HepG2 (cell line): ENCODE measurements at regions not wholly inside any gene's neighbourhood (a gene's known extent, or its start where the extent isn't known, plus 50 kb on each side); places are given as distances from the start of the nearest gene placed in this dataset.

Experiments
- ATAC-seq: fragments of 200-7000 bp; cut with Tn5 transposase; 3 replicates; pipeline ENCODE4 v1.9.1; 2020; ENCODE audit warnings: mild to moderate bottlenecking, moderate library complexity
- BruUV-seq: library from RNA; stranded (reverse); fragments of 400-500 nt; replicated peaks from 2 replicates; lab custom pipeline; 2021; lab: Mats Ljungman, UMichigan
- CTCF ChIA-PET: fragments of 300-600 bp; formaldehyde crosslinking; extraction: SDS; loops from one replicate; lab custom pipeline; 2021; ENCODE audit warnings: low total read pairs, inconsistent platforms, low intra/inter-chr PET ratio; lab: Yijun Ruan, JAX
- POLR2A ChIA-PET: fragments of 350-600 bp; sonication (Branson Sonifier 250); formaldehyde crosslinking; loops from one replicate; lab custom pipeline; 2020; ENCODE audit warnings: antibody characterized with exemption, inconsistent platforms; lab: Yijun Ruan, JAX
- DNase-seq: peaks from one replicate; pipeline ENCODE4 v3.0.0-alpha.2; 2015; ENCODE audit warnings: low spot score
- FAIRE-seq: peaks from 3 replicates; lab custom pipeline; 2011; peaks lifted over from hg19 to GRCh38; lab: Jason Lieb, UNC
- H2AFZ ChIP-seq: one replicate; pipeline ENCODE4 v1.6.1; 2011; ENCODE audit warnings: low read length, inconsistent platforms
- H3K27ac ChIP-seq: fragments of 300-600 bp; 3 replicates; pipeline ENCODE4 v1.8.0; 2011; ENCODE audit warnings: mixed run types, mild to moderate bottlenecking, mixed read lengths, low read length, inconsistent platforms; ENCODE audit not compliant: insufficient read depth; ENCODE audit errors: extremely low read length
- H3K27me3 ChIP-seq, 2 experiments: fragments of 200-600 bp in 1 of 2; 2 replicates in 1 of 2; 3 replicates in 1 of 2; pipeline versions ENCODE4 v1.6.0 to v1.8.0; 2011; ENCODE audit warnings: low read length in 2 of 2, mild to moderate bottlenecking in 2 of 2, moderate library complexity in 2 of 2, inconsistent platforms in 1 of 2; ENCODE audit not compliant: insufficient read depth in 2 of 2, control insufficient read depth in 1 of 2
- H3K36me3 ChIP-seq, 2 experiments: fragments of 200-600 bp in 1 of 2; replicated peaks in 1 of 2; 2 replicates in 1 of 2; 3 replicates in 1 of 2; pipeline versions ENCODE4 v1.5.1 to v1.8.0; 2011; ENCODE audit warnings: low read length in 2 of 2, inconsistent platforms in 1 of 2; ENCODE audit not compliant: insufficient read depth in 2 of 2, control insufficient read depth in 1 of 2
- H3K4me1 ChIP-seq: 2 replicates; pipeline ENCODE4 v1.5.1; 2012; ENCODE audit warnings: low read length, inconsistent platforms; ENCODE audit not compliant: insufficient read depth
- H3K4me2 ChIP-seq: 2 replicates; pipeline ENCODE4 v1.6.0; 2011; ENCODE audit warnings: low read depth, low read length, inconsistent platforms
- H3K4me3 ChIP-seq, 3 experiments: fragments of 200-600 bp in 1 of 3; sonication (generic), shearing (Covaris generic) in 1 of 3; replicated peaks in 1 of 3; 2 replicates each; pipeline ENCODE4 v1.5.1; 2011 to 2016; ENCODE audit warnings: low read length in 3 of 3, inconsistent platforms in 2 of 3, low read depth in 2 of 3, mild to moderate bottlenecking in 2 of 3, control low read depth in 1 of 3, mixed read lengths in 1 of 3; ENCODE audit not compliant: insufficient read depth in 1 of 3
- H3K79me2 ChIP-seq: one replicate; pipeline ENCODE4 v1.6.1; 2011; ENCODE audit warnings: low read length, inconsistent platforms; ENCODE audit not compliant: insufficient read depth
- H3K9ac ChIP-seq: 2 replicates; pipeline ENCODE4 v1.6.0; 2011; ENCODE audit warnings: mild to moderate bottlenecking, low read depth, low read length, inconsistent platforms; ENCODE audit not compliant: insufficient read depth
- H3K9me3 ChIP-seq: 2 replicates; pipeline ENCODE4 v1.5.1; 2012; ENCODE audit warnings: mild to moderate bottlenecking, low read length
- H4K20me1 ChIP-seq: 2 replicates; pipeline ENCODE4 v1.6.0; 2011; ENCODE audit warnings: inconsistent platforms, mild to moderate bottlenecking, low read length, moderate library complexity; ENCODE audit not compliant: insufficient read depth
- NR2F6 ChIP-seq, 2 experiments: IDR thresholded peaks; 2 replicates each; pipeline ENCODE4 v1.6.1; 2016; ENCODE audit warnings: antibody characterized with exemption in 1 of 2, mild to moderate bottlenecking in 1 of 2
- ZNF274 ChIP-seq: sonication (generic); formaldehyde crosslinking; IDR thresholded peaks from 2 replicates; pipeline ENCODE4 v1.5.1; 2020; ENCODE audit warnings: mild to moderate bottlenecking, missing genetic modification reagents
- ZNF546 ChIP-seq: sonication (generic); formaldehyde crosslinking; conservative IDR thresholded peaks from 2 replicates; pipeline ENCODE4 v1.8.1; 2023; ENCODE audit warnings: mild to moderate bottlenecking, missing genetic modification reagents
- WGBS: methylation state at CpG from one replicate; pipeline ENCODE4 v1.1.6; 2017; ENCODE audit warnings: low lambda C conversion rate; 5-methylcytosine and 5-hydroxymethylcytosine counted together
- in situ Hi-C: cut with HindIII; loops from 2 replicates; pipeline ENCODE4 v1.10.0; 2017; ENCODE audit warnings: low pct_unique_long_range_greater_than_20kb; ENCODE audit not compliant: extremely low pct_ligation_motif_present
- intact Hi-C: fragments of 100-400 bp; cut with micrococcal nuclease; formaldehyde crosslinking; loops from one replicate; pipeline ENCODE4 v1.10.0; 2022; ENCODE audit not compliant: unreplicated experiment
- TF ChIP-seq, protein P1 (sequence below): sonication (generic); formaldehyde crosslinking; IDR thresholded peaks from 2 replicates; pipeline ENCODE4 v1.4.0; 2020; ENCODE audit warnings: missing genetic modification reagents
- TF ChIP-seq, protein P2 (sequence below): sonication (generic); formaldehyde crosslinking; IDR thresholded peaks from 2 replicates; pipeline ENCODE4 v1.5.0; 2020; ENCODE audit warnings: missing genetic modification reagents
- TF ChIP-seq, protein P3 (sequence below): sonication (generic); formaldehyde crosslinking; IDR thresholded peaks from 2 replicates; pipeline ENCODE4 v1.4.0; 2020; ENCODE audit warnings: mild to moderate bottlenecking, missing genetic modification reagents, borderline replicate concordance

DNA sequence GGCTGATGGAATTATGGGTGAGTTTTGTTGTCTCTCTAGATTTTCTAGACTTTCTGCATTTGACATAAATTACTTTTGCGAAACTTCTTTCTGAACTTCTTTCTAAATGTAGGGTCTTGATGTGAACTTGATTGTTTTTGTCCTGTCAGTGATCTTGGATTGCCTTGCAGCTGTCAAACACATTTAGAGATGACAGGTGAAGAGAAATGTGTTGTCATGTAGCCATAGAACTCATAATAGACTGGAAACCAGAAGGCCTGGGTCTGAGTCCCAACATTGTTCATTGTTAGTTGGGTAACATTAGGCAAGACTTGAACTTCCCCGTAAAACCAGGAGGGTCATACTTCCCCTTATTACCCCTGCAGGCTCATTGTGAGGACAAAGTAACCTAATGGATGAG lies 109.0 kb downstream of the LRIG3 start:
- intact Hi-C loops, result loop anchor here (10.0 kb wide), 1 partner anchor 127 kb away; no protein-coding TSS in a partner anchor
- DNase-seq (no peak), FAIRE-seq (no peak), ATAC-seq (no peak)
- Histone ChIP-seq H2AFZ (no peak overlapping the region), H3K27me3 (no peaks in the 10 kb centered on the region), H3K27ac (no peak overlapping the region), H3K36me3 (no peaks in the 10 kb centered on the region), H3K4me1 (no peaks in the 10 kb centered on the region), H3K4me2 (no peak overlapping the region), H3K79me2 (no peaks in the 10 kb centered on the region), H3K4me3 (no peak overlapping the region), H3K9me3 (no peaks in the 10 kb centered on the region), H3K9ac (no peak overlapping the region), H4K20me1 (no peaks in the 10 kb centered on the region)
- ChIA-PET CTCF (no interaction called here), POLR2A (no interaction called here)
- no TSS peak for BruUV-seq
- 52% methylated on average over 2 of the region's 2 CpGs for WGBS
- in situ Hi-C loops, result no loop called here
- TF ChIP-seq, protein P1, sequence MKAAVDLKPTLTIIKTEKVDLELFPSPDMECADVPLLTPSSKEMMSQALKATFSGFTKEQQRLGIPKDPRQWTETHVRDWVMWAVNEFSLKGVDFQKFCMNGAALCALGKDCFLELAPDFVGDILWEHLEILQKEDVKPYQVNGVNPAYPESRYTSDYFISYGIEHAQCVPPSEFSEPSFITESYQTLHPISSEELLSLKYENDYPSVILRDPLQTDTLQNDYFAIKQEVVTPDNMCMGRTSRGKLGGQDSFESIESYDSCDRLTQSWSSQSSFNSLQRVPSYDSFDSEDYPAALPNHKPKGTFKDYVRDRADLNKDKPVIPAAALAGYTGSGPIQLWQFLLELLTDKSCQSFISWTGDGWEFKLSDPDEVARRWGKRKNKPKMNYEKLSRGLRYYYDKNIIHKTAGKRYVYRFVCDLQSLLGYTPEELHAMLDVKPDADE (CRISPR knock-in tag), result no peak
- TF ChIP-seq, protein P2, sequence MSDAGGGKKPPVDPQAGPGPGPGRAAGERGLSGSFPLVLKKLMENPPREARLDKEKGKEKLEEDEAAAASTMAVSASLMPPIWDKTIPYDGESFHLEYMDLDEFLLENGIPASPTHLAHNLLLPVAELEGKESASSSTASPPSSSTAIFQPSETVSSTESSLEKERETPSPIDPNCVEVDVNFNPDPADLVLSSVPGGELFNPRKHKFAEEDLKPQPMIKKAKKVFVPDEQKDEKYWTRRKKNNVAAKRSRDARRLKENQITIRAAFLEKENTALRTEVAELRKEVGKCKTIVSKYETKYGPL (CRISPR knock-in tag), result no peak
- no peak for TF ChIP-seq NR2F6 (IDR thresholded peaks at IDR 0.05)
- no peak for TF ChIP-seq NR2F6 (CRISPR knock-in tag; IDR thresholded peaks at IDR 0.05)
- TF ChIP-seq ZNF546 (CRISPR knock-in tag), result no peak
- TF ChIP-seq ZNF274 (CRISPR knock-in tag), result no peak
- TF ChIP-seq, protein P3, sequence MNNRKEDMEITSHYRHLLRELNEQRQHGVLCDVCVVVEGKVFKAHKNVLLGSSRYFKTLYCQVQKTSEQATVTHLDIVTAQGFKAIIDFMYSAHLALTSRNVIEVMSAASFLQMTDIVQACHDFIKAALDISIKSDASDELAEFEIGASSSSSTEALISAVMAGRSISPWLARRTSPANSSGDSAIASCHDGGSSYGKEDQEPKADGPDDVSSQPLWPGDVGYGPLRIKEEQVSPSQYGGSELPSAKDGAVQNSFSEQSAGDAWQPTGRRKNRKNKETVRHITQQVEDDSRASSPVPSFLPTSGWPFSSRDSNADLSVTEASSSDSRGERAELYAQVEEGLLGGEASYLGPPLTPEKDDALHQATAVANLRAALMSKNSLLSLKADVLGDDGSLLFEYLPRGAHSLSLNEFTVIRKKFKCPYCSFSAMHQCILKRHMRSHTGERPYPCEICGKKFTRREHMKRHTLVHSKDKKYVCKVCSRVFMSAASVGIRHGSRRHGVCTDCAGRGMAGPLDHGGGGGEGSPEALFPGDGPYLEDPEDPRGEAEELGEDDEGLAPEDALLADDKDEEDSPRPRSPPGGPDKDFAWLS, result no peak
